ENCODE measurements at regions not wholly inside any gene's neighbourhood (a gene's known extent, or its start where the extent isn't known, plus 50 kb on each side); places are given as distances from the start of the nearest gene placed in this dataset.

DNA sequence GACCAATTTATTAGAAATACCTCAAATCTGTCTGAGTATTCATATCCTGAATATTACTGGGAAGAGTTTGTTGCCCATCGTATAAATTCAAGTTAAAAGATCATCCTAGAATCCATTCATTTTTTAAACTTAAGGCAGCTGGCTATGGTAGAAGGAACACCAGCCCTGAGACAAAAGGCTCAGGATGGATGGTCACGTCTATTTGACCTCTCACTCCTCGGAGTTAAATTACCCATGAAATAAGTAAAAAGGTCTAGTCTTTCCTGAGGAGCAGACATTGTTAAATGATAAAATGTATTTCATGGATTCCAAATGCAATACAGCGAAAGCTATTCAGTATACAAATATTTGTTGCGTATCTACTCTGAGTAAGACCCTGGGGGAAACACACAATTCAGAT is 826.0 kb upstream of the LRATD1 start:
- TF ChIP-seq EZH2 (IDR thresholded peaks at IDR 0.05; ENCODE audit: borderline replicate concordance, low read depth, low read length, severe bottlenecking): no peak
- TF ChIP-seq, protein P1, sequence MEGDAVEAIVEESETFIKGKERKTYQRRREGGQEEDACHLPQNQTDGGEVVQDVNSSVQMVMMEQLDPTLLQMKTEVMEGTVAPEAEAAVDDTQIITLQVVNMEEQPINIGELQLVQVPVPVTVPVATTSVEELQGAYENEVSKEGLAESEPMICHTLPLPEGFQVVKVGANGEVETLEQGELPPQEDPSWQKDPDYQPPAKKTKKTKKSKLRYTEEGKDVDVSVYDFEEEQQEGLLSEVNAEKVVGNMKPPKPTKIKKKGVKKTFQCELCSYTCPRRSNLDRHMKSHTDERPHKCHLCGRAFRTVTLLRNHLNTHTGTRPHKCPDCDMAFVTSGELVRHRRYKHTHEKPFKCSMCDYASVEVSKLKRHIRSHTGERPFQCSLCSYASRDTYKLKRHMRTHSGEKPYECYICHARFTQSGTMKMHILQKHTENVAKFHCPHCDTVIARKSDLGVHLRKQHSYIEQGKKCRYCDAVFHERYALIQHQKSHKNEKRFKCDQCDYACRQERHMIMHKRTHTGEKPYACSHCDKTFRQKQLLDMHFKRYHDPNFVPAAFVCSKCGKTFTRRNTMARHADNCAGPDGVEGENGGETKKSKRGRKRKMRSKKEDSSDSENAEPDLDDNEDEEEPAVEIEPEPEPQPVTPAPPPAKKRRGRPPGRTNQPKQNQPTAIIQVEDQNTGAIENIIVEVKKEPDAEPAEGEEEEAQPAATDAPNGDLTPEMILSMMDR (IDR thresholded peaks at IDR 0.05; ENCODE audit: borderline replicate concordance, extremely low read depth, low read length, poor library complexity, severe bottlenecking): no peak
